Mucosa of descending colon (tissue), 3 donors: ENCODE measurements at regions not wholly inside any gene's neighbourhood (a gene's known extent, or its start where the extent isn't known, plus 50 kb on each side); places are given as distances from the start of the nearest gene placed in this dataset.

Experiments
- ATAC-seq: fragments of 200-7000 bp; cut with Tn5 transposase; one replicate; pipeline ENCODE4 v1.9.1; 2020; ENCODE audit warnings: mild to moderate bottlenecking, moderate library complexity
- DNase-seq, 3 donors: peaks; one replicate each; pipeline ENCODE4 v3.0.0-alpha.2; 2020
- H3K36me3 ChIP-seq: fragments of 200-600 bp; one replicate; pipeline ENCODE4 v1.8.0; 2021; ENCODE audit warnings: low read depth, mild to moderate bottlenecking
- H3K4me1 ChIP-seq: fragments of 200-600 bp; one replicate; pipeline ENCODE4 v1.8.0; 2021; ENCODE audit warnings: low read depth, mild to moderate bottlenecking
- H3K4me3 ChIP-seq: fragments of 200-600 bp; one replicate; pipeline ENCODE4 v1.8.0; 2021; ENCODE audit warnings: mild to moderate bottlenecking
- H3K9me3 ChIP-seq: fragments of 200-600 bp; one replicate; pipeline ENCODE4 v1.8.0; 2021; ENCODE audit warnings: mild to moderate bottlenecking
- intact Hi-C, 2 donors: fragments of 100-400 bp; cut with DNase I in 1 of 2; cut with micrococcal nuclease in 1 of 2; formaldehyde crosslinking; loops; one replicate each; pipeline versions ENCODE4 v1.11.0 to v1.11.1; 2022; cut with DNase I, micrococcal nuclease
- TF ChIP-seq, protein P1 (sequence below): fragments of 200-600 bp; IDR thresholded peaks from one replicate; pipeline ENCODE4 v1.8.0; 2022; ENCODE audit warnings: antibody characterized with exemption, mild to moderate bottlenecking
- donor health status: DM: no; HTN: no; CAD: no; lungs with moderate emphysema.
- donor health status: DM: no; HTN: no; CAD: no.
- donor health status: DM: no; HTN: yes; CAD: no.

DNA sequence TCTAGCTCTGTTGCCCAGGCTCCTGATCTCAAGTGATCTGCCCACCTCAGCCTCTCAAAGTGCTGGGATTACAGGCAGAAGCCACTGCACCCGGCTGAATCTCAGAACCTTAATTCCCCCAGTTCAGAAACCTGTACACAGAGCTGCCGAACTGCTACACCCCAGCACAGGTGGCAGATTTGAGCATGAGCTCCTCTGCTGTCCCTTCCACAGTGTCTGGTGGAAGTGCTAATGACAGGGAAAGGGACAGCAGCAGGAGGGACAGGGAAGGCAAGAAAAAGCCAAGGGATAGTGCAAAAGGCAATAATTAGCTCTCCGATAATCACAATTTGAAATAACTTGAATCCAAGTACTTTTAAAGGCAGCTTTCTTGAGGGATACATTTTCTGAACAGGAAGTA, 211.4 kb upstream of the ZNF521 start:
- Histone ChIP-seq H3K4me3 (no peak overlapping the region), H3K4me1 (no peaks in the 10 kb centered on the region), H3K9me3 (no peaks in the 10 kb centered on the region), H3K36me3 (no peaks in the 10 kb centered on the region)
- DNase-seq (no peak), ATAC-seq (no peak)
- TF ChIP-seq, protein P1, sequence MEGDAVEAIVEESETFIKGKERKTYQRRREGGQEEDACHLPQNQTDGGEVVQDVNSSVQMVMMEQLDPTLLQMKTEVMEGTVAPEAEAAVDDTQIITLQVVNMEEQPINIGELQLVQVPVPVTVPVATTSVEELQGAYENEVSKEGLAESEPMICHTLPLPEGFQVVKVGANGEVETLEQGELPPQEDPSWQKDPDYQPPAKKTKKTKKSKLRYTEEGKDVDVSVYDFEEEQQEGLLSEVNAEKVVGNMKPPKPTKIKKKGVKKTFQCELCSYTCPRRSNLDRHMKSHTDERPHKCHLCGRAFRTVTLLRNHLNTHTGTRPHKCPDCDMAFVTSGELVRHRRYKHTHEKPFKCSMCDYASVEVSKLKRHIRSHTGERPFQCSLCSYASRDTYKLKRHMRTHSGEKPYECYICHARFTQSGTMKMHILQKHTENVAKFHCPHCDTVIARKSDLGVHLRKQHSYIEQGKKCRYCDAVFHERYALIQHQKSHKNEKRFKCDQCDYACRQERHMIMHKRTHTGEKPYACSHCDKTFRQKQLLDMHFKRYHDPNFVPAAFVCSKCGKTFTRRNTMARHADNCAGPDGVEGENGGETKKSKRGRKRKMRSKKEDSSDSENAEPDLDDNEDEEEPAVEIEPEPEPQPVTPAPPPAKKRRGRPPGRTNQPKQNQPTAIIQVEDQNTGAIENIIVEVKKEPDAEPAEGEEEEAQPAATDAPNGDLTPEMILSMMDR = no peak
- intact Hi-C loops = no loop called here

GRCh38 chr18:25561918-25562317, 210.0 kb upstream of the ZNF521 start:
- H3K9me3 ChIP-seq = no peaks in the 10 kb centered on the region
- ATAC-seq = no peak
- peak in 1 of 3 donors; percentile 56 for DNase-seq
- intact Hi-C loops = no loop called here
- H3K4me1 ChIP-seq = no peaks in the 10 kb centered on the region
- no peaks in the 10 kb centered on the region for H3K36me3 ChIP-seq
- TF ChIP-seq, protein P1 = no peak
- H3K4me3 ChIP-seq = no peak overlapping the region

DNA sequence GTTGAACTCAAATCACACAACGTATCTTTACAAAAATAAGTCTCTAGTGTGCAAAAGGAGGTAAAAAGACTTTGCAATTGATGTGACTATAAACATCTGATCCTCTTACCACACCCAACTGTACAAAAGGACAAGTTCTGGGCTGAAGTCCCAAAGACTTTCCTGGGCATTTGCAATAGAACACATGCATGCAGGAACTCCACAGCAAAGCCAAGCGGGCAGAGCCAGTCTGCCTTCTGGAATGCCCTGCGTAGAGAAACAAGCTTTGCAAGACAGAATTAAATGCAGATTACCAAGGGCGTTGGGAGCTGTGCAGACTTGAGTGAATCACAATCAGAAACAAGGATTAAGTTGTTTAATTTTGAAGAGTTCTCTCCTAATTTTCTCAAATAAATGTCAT, 208.4 kb upstream of the ZNF521 start:
- TF ChIP-seq, protein P1 = no peak
- DNase-seq (peak in 1 of 3 donors; percentile 5), ATAC-seq (no peak)
- H3K4me1 ChIP-seq = no peaks in the 10 kb centered on the region
- no peak overlapping the region for H3K4me3 ChIP-seq
- H3K9me3 ChIP-seq = no peaks in the 10 kb centered on the region
- no peaks in the 10 kb centered on the region for H3K36me3 ChIP-seq
- intact Hi-C loops = no loop called here

- H3K36me3 ChIP-seq = no peaks in the 10 kb centered on the region
- TF ChIP-seq, protein P1 = no peak
- no peaks in the 10 kb centered on the region for H3K9me3 ChIP-seq
- intact Hi-C loops = no loop called here
- H3K4me1 ChIP-seq = no peaks in the 10 kb centered on the region
- DNase-seq (no peak), ATAC-seq (no peak)
- no peak overlapping the region for H3K4me3 ChIP-seq
Measured at GRCh38 chr18:25557011-25557410, 205.0 kb upstream of the ZNF521 start.

DNA sequence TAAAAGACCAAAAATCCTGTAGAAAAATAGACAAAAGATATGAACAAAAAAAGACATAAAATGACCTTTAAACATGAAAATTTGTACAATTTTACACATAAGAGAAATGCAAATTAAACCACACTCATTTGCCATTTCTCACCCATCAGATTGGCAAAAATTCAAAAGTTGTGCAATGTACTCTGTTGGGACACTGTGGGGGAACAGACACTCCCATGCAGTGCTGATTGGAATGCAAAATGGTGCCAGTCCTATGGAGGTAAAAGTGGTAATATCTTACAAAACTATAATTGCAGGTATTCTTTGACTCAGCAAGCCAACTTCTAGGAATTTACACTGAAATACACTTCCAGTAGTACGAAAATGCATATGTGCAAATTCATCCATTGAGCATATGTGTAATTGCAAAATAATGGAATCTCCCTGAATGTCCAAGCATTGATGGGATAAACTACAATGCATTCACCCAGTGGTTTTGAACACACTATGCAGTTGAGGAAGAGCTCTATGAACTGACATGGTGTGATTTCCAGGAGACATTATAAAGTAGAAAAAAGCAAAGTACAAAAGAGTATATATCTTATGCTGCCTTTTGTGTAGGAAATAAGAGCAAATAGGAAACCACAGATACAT, 201.8 kb upstream of the ZNF521 start:
- no peaks in the 10 kb centered on the region for H3K36me3 ChIP-seq
- no peaks in the 10 kb centered on the region for H3K4me1 ChIP-seq
- TF ChIP-seq, protein P1 = no peak
- DNase-seq = no peak
- H3K9me3 ChIP-seq = no peaks in the 10 kb centered on the region
- H3K4me3 ChIP-seq = no peak overlapping the region
- intact Hi-C loops = no loop called here
- ATAC-seq = no peak
